ENCODE measurements at regions not wholly inside any gene's neighbourhood (a gene's known extent, or its start where the extent isn't known, plus 50 kb on each side); places are given as distances from the start of the nearest gene placed in this dataset.

DNA sequence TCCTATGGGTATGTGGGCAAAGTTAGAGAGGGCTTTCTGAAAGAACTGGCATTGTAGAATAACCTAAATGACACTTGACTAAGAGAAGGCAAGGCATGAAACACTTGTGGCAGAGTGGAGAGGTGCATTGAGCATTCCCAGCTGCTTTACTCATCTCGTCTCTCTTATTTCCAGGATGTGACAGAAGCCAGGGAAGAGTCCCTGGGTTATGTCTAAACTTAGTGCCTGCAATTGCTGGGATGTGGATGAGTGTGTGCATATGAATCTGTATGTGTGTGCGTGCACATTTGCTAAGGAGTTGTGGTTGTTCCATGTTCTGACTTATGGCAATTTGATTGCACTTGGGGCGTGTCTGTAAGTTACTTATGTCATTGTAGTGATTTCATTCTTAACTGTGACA is 1326.5 kb upstream of the B3GALT2 start:
- WGBS (ENCODE audit: insufficient coverage, insufficient replicate concordance, low lambda C conversion rate, missing lambda C conversion rate), result 23% methylated on average over 3 of the region's 3 CpGs
- Histone ChIP-seq H4K20me1 (ENCODE audit: control insufficient read depth, insufficient read depth) (no peaks in the 10 kb centered on the region), H3K9ac (ENCODE audit: control insufficient read depth, insufficient read depth, low read length) (no peak overlapping the region), H3K27me3 (replicated peaks in 1 of 2; ENCODE audit: control insufficient read depth in 2 of 2, insufficient read depth in 2 of 2, low read length in 1 of 2) (no peaks in the 10 kb centered on the region), H3K79me2 (ENCODE audit: control insufficient read depth, insufficient read depth, low read length) (no peaks in the 10 kb centered on the region), H2AFZ (ENCODE audit: control insufficient read depth, low read depth, low read length) (no peak overlapping the region), H3K36me3 (ENCODE audit: control insufficient read depth in 2 of 2, insufficient read depth in 2 of 2, low read length in 1 of 2) (no peaks in the 10 kb centered on the region), H3K9me3 (replicated peaks; ENCODE audit: control insufficient read depth, insufficient read depth, low read length) (no peaks in the 10 kb centered on the region), H3K27ac (ENCODE audit: control insufficient read depth, insufficient read depth) (no peak overlapping the region), H3K4me3 (no peak overlapping the region), H3K4me1 (ENCODE audit: control insufficient read depth, insufficient read depth, low read length) (no peaks in the 10 kb centered on the region), H3K4me2 (ENCODE audit: control insufficient read depth, insufficient read depth) (no peak overlapping the region)
- in situ Hi-C loops (cut with MboI), result no loop called here
- DNase-seq (ENCODE audit: low read depth, low spot score) (no peak), FAIRE-seq (no peak), ATAC-seq (no peak)
- TF ChIP-seq SUZ12 (IDR thresholded peaks at IDR 0.05; ENCODE audit: unreplicated experiment) (no peak), POU2F2 (IDR thresholded peaks at IDR 0.05; ENCODE audit: borderline replicate concordance, low read depth, low read length) (no peak), ZBED1 (IDR thresholded peaks at IDR 0.05; ENCODE audit: borderline replicate concordance) (no peak), MAX (IDR thresholded peaks at IDR 0.05; ENCODE audit: low read depth, low read length) (no peak), KAT2A (conservative IDR thresholded peaks at IDR 0.05; ENCODE audit: control insufficient read depth, low read depth, low read length) (no peak), HDAC2 (IDR thresholded peaks at IDR 0.05) (no peak), BCL3 (IDR thresholded peaks at IDR 0.05; ENCODE audit: borderline replicate concordance, insufficient read depth, low read depth, low read length, poor library complexity, severe bottlenecking) (no peak)
- TF ChIP-seq, protein P1, sequence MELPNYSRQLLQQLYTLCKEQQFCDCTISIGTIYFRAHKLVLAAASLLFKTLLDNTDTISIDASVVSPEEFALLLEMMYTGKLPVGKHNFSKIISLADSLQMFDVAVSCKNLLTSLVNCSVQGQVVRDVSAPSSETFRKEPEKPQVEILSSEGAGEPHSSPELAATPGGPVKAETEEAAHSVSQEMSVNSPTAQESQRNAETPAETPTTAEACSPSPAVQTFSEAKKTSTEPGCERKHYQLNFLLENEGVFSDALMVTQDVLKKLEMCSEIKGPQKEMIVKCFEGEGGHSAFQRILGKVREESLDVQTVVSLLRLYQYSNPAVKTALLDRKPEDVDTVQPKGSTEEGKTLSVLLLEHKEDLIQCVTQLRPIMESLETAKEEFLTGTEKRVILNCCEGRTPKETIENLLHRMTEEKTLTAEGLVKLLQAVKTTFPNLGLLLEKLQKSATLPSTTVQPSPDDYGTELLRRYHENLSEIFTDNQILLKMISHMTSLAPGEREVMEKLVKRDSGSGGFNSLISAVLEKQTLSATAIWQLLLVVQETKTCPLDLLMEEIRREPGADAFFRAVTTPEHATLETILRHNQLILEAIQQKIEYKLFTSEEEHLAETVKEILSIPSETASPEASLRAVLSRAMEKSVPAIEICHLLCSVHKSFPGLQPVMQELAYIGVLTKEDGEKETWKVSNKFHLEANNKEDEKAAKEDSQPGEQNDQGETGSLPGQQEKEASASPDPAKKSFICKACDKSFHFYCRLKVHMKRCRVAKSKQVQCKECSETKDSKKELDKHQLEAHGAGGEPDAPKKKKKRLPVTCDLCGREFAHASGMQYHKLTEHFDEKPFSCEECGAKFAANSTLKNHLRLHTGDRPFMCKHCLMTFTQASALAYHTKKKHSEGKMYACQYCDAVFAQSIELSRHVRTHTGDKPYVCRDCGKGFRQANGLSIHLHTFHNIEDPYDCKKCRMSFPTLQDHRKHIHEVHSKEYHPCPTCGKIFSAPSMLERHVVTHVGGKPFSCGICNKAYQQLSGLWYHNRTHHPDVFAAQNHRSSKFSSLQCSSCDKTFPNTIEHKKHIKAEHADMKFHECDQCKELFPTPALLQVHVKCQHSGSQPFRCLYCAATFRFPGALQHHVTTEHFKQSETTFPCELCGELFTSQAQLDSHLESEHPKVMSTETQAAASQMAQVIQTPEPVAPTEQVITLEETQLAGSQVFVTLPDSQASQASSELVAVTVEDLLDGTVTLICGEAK (IDR thresholded peaks at IDR 0.05; ENCODE audit: borderline replicate concordance), result no peak
- ChIA-PET POLR2A (no interaction called here), RAD21 (ENCODE audit: unreplicated experiment) (no interaction called here), SMC1A (ENCODE audit: uncharacterized antibody, unreplicated experiment) (no interaction called here), CTCF (no interaction called here)
- no TSS peak for BruUV-seq (replicated peaks)
- intact Hi-C loops (cut with micrococcal nuclease; ENCODE audit: unreplicated experiment), result no loop called here
